C4-2B (cell line): ENCODE measurements at regions not wholly inside any gene's neighbourhood (a gene's known extent, or its start where the extent isn't known, plus 50 kb on each side); places are given as distances from the start of the nearest gene placed in this dataset.

Experiments
- CTCF ChIP-seq: fragments of 450-650 bp; conservative IDR thresholded peaks from 2 replicates; pipeline ENCODE4 v1.5.1; 2017; ENCODE audit warnings: mild to moderate bottlenecking
- ZFX ChIP-seq: fragments of 450-650 bp; IDR thresholded peaks from 2 replicates; pipeline ENCODE4 v1.6.1; 2017

- TF ChIP-seq CTCF (no peak), ZFX (no peak)
Observed at GRCh38 chr14:104337351-104337750, 199.0 kb downstream of the KIF26A start.
